ENCODE measurements at regions not wholly inside any gene's neighbourhood (a gene's known extent, or its start where the extent isn't known, plus 50 kb on each side); places are given as distances from the start of the nearest gene placed in this dataset.

- TF ChIP-seq CTCF (IDR thresholded peaks at IDR 0.05) (no peak), ZFX (IDR thresholded peaks at IDR 0.05; ENCODE audit: borderline replicate concordance) (no peak)
Measured at GRCh38 chr12:41941079-41941478, 203.6 kb downstream of the GXYLT1 start.
